HFF-Myc (cell line): ENCODE measurements at regions not wholly inside any gene's neighbourhood (a gene's known extent, or its start where the extent isn't known, plus 50 kb on each side); places are given as distances from the start of the nearest gene placed in this dataset.

Experiments
- DNase-seq: peaks from one replicate; pipeline ENCODE4 v3.0.0-alpha.2; 2011; ENCODE audit warnings: low read depth; ENCODE audit errors: extremely low read depth
- H3K4me3 ChIP-seq: replicated peaks from 2 replicates; pipeline ENCODE4 v1.5.1; 2011; ENCODE audit warnings: low read depth, mild to moderate bottlenecking, control low read depth, low read length
- CTCF ChIP-seq: IDR thresholded peaks from 2 replicates; pipeline ENCODE4 v1.5.1; 2012; ENCODE audit warnings: mild to moderate bottlenecking, low read depth, low read length, control low read depth; ENCODE audit errors: missing control alignments

GRCh38 chr6:145228962-145229582 is 506.2 kb downstream of the EPM2A start:
- no peak for DNase-seq
- no peak overlapping the region for H3K4me3 ChIP-seq
- TF ChIP-seq CTCF, result no peak

GRCh38 chr6:145233955-145234354 is 501.4 kb downstream of the EPM2A start:
- no peak for DNase-seq
- no peak overlapping the region for H3K4me3 ChIP-seq
- no peak for TF ChIP-seq CTCF

GRCh38 chr6:145235207-145235606 is 500.1 kb downstream of the EPM2A start:
- DNase-seq, result no peak
- no peak overlapping the region for H3K4me3 ChIP-seq
- TF ChIP-seq CTCF, result no peak

GRCh38 chr6:145238787-145239186 is 496.5 kb downstream of the EPM2A start:
- DNase-seq, result no peak
- TF ChIP-seq CTCF, result no peak
- H3K4me3 ChIP-seq, result no peak overlapping the region

GRCh38 chr6:145241039-145241438 is 494.3 kb downstream of the EPM2A start:
- H3K4me3 ChIP-seq, result no peak overlapping the region
- DNase-seq, result no peak
- no peak for TF ChIP-seq CTCF

GRCh38 chr6:145241721-145242120 is 493.6 kb downstream of the EPM2A start:
- H3K4me3 ChIP-seq, result no peak overlapping the region
- DNase-seq, result no peak
- no peak for TF ChIP-seq CTCF
